GM18499 (cell line): ENCODE measurements at regions not wholly inside any gene's neighbourhood (a gene's known extent, or its start where the extent isn't known, plus 50 kb on each side); places are given as distances from the start of the nearest gene placed in this dataset.
"Not testable (repeated sequence)": the region's sequence is repeated elsewhere in the genome, so short reads cannot be mapped to it uniquely, and the experiment has no call there.

Experiments
- ATAC-seq: cut with Tn5 transposase; IDR thresholded peaks from one replicate; pipeline ENCODE4 v1.9.1; 2021; ENCODE audit warnings: moderate number of reproducible peaks; ENCODE audit not compliant: insufficient read depth, unreplicated experiment

DNA sequence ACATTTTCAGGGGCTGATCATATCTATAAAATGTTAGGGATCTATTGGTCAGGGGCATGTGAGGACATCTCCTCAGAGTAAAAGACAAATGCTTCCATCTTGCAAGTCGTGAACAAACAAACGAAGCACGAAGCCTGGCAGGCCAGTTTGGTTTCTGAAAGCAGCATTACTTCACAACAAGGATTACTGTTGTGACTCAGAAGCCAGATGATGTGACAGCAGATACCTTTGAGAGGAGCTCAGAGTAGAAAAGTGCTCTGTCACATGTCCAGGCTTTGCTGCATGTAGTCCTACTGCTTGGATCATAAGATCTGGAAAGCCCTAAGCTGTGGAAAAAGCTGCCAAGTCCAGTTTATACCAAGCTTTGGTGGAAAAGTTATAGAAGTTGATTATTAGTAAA is 1827.2 kb downstream of the ARAP2 start:
- no peak for ATAC-seq

DNA sequence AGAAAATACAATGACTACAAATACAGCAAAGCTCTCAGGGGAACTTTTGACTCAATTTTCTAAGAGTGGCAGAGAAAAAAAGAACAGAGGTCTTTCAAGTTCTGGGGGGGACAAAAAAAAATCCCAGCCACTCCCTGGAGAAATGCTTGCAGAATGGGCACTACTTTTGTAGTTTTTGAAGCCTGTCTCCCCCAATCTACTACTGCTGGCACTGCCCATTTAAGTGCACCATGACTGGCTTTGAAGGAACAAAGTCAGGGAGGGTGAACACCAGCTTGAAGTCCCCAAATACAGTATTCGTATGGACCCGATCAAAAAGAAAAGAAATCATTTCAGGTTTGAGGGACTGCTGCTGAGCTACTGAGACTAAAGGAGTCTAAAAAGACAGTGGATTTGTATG is 1824.4 kb downstream of the ARAP2 start:
- ATAC-seq: no peak

DNA sequence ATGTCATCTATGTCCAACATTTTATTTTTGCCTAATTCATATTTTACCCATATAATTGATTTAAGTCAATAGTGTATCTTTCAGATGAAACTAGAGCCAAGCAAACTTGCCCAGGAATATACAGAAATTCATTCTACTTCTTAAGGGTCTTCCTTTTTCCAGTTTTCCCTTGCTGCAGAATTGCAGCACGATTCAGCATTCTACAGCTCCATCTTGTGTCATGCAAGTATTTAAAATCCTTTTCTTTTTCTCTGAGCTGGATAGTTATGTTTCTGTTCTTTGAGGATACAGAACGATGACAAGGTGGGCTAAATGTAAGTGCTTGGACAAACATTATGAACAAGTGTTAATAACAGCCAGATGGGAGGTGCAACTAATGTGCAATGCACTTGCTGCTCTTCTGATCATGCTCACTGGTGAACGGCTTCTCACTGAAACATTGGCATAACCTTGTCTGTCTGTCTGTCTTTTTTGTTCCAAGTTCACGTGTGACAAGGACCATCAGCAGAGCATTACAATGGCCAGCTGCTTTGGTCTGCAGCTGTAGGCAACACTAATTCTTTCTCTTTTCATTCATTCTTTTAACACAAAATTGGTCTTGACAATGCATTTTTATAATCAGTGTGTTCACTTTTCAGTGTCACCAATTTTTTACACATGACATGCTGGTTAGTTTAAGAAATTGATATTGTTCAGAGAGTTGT is 1821.7 kb downstream of the ARAP2 start:
- ATAC-seq: no peak

DNA sequence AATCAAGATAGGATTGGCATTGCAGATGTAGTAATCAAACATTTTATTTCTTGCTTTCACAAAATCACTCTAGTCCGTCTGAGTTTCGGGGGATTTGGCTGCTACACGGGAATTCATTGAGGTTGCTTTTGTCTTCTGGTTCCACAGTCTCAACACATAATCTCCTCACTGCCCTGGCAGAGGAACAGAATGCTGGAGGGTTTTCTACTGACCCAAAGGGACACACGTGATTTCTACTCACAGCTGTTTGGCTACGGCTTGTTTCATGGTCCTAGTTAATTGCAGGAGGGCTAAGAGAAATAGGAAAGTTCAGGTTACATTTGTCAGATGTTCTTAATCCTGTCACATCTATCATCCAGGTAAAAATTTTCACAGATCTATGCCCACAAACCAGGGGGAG is 1811.6 kb downstream of the ARAP2 start:
- ATAC-seq: no peak

DNA sequence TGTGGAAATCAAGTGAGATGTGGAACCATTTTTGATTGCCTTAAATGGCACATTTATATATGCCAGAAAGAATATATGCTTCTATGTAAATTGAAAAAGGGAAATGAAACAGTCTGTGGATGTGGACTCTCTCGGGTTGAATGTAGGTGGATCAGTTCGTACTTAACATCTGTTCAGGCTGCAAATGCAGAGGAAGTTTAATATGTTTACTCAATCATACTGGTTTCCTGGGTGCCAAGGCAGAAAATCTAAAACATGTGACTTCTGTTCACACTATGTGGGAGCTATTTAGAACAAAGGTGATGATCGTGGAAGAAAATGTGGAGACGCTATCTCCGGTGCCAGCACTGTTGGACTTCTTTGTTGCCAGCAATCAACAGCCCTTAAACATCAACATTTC is 1809.9 kb downstream of the ARAP2 start:
- not testable (repeated sequence) for ATAC-seq

DNA sequence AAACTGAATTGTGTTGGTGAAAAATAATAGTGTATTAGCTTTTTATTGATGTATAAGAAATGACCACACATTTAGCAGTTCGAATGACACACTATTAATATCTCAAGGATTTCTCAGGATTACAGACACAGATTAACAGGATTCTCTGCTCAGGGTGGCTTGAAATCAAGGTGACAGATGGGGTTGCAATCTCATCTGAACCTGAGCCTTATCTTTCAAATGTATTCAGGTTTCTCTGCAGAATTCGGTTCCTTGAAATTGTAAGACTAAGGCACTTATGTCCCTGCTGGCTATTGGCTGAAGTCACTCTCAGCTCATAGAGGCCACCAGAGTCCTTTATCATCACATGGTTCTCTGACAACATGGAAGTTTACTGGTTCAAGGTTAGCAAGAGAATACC is 1780.1 kb downstream of the ARAP2 start:
- ATAC-seq: no peak

DNA sequence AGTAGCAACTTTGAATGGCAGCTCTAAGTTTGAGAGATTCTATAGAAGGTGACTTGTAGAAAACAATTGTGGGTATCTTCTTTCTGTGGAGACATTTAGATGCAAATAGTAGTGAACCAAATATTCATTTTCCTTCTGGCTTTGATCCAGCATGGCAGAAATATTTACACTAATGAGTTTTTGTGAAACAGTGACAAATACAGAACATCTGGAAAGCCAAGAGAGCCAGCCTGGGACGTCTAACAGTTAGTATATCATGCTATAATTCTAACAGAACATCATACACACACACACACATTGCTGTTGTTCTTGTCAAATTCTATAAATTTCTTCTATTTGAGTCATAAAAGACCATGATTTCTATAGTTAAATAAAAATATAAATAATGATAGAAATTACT is 1777.9 kb downstream of the ARAP2 start:
- no peak for ATAC-seq

DNA sequence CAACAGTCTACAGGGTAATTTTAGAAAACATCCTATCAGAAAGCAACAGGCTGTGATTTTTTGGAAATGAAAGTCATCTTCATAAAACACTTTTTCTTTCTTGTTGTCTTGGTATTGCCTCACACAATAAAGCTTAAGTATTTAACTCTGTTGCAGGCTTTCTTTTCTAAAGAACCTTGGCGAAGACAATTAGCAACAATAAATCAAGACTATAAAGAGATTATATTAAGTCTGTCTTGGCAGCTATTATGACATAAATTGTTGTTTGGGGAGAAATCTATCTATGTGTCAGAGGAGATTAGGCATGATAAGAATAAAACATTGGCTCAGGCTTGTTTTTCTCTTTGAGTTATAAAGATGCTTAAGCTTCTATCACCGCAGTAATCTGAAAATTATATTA is 1774.8 kb downstream of the ARAP2 start:
- ATAC-seq: no peak

DNA sequence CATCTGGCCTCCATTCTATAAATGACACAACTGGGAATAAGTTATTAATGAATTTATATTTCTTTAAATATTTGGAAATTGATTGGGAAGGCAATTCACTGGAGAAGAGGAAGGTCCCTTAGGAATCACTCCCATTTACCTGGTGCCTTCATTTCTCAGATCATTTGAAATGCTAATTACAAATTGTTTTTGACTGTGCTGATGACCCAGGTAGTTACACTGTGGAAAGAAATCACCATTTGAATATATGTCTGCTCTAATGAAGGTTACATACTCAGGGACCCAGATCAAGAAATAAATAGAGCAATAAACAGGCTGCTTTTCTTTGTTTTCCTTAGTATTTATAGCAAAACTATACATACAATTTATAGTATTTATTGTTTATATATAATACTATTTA is 1759.1 kb downstream of the ARAP2 start:
- ATAC-seq: no peak

DNA sequence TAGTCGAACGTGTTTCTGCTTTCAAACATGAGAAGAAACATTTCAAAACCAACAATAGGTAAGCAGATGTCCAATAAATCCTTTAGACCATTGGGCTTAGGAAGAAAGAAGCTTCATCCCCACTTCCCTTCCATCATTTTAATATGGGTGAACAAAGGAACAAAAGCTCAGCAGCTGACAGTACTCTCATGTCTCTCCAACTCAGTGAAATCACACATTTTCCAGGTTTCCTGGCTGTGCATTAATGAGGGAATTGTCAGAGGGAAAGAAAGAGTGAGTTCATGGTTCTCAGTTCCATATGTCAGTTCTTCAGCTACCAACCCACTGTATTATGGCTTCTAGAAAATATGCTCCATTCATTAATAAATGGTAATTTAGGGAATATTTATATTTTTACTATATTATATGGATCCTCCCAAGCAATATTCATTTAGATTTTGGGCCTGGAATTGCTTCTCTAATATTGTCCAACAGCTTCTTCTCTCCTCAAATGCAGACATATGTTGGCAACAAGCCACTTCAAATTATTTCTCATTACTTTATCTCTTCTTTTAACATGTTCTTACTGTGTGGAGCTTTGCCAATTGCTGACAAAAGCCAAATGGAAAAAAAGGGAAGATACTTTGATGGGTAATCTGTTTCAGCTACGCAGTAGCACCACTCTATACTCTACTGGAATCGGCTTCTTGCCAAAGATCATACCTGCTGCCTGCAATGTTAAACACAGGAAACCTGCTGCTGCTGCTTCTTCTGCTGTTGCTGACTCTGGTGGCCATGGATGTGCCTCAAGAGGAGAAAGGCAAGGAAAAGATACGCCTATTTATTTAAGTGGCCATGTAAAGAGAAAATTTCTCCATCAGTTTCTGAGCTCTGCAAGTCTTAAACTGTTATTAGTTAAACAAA is 1757.6 kb downstream of the ARAP2 start:
- ATAC-seq: no peak

DNA sequence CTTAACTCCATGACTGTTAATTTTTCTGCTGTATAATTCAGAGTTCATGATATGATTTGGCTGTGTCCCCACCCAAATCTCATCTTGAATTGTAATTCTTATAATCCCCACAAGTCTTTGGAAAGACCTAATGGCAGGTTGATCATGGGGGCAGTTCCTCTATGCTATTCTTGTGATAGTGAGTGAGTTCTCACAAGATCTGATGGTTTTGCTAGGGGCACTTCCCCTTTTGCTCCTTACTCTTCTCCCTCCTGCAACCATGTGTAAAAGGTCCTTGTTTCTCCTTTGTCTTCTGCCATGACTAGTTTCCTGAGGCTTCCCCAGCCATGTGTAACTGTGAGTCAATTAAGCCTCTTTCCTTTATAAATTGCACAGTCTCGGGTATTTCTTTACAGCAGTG is 1751.9 kb downstream of the ARAP2 start:
- no peak for ATAC-seq

DNA sequence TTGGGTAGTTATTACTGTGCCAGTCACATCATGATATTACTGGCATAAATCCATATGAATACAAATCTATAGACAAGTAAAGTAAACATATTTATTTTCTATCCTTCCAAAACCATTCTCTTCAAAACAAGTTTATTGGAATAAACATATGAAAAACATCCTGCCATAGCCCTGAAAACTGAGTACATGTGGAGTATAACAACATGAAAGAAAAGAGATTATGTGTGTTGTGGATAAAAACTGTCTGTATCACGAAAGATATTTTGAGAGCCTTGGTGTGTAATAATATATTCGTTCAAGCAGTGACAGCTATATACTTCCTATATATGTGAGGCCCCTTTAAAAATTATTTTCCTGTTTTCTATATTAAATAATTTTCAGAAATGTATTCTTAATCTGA is 1742.2 kb downstream of the ARAP2 start:
- no peak for ATAC-seq

DNA sequence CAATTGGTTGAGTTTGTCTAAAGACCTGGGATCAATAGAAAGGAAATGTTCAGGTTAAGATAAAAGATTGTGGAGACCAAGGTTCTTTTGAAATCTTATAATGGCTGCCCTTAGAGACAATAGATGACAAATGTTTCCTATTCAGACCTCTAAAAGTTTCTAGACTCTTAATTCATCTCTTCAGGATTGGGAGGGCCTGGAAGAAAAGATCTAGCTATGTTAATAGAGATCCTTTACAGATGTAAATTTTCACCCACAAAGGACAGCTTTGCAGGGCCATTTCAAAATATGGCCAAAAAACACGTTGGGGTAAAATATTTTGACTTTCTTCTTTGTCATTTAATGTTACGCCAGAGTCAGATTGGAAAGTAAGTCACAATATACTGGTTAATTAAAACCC is 1739.6 kb downstream of the ARAP2 start:
- not testable (repeated sequence) for ATAC-seq

DNA sequence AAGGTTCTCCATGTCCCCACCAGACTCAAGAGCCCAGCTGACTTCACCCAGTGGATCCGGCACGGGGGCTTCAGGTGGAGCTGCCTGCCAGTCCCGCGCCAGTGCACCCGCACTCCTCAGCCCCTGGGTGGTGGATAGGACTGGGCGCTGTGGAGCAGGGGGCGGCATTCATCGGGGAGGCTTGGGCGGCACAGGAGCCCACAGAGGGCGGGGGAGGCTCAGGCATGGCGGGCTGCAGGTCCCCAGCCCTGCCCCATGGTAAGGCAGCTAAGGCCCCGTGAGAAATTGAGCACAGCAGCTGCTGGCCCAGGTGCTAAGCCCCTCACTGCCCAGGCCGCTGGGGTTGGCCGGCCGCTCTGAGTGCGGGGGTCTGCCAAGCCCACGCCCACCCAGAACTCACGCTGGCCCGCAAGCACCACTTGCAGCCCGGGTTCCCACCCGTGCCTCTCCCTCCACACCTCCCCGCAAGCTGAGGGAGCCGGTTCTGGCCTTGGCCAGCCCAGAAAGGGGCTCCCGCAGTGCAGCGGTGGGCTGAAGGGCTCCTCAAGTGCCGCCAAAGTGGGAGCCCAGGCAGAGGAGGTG is 1737.7 kb downstream of the ARAP2 start:
- not testable (repeated sequence) for ATAC-seq

DNA sequence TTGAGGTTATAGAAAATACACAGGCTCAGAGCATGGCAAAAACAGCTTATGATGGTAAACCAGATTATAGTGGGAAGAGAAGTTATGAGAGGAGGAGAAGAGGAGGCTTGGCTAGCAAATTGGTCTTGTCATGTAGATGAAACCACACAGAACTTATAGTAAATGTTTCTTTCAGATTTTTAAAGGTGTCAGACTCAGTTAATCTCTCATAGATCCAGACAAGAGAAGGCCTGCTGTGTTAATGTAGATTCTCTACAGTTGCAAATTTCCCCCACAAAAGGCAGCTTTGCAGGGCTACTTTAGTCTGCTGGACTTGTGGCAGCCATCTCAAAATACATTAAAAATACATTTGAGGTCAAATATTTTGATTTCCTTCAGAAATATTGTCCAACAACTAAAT is 1731.7 kb downstream of the ARAP2 start:
- ATAC-seq: no peak

DNA sequence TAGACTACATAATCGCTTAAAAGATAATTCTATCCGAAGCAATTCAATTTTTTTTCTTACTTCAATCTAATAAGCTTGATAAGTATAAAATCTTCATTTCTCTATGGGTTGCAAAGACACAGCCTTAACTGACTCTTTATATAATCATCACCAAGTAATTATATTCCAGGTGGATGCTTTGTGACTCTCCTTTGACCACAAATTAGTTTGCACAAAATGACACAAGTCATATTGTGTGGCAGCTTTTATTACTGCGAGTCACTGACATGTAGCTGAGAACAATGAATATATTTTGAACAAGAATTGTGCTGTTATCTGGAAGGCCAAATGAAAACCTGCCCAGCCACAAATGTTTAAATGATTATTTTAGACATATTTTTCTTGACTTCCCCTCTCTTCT is 1727.8 kb downstream of the ARAP2 start:
- ATAC-seq: no peak

DNA sequence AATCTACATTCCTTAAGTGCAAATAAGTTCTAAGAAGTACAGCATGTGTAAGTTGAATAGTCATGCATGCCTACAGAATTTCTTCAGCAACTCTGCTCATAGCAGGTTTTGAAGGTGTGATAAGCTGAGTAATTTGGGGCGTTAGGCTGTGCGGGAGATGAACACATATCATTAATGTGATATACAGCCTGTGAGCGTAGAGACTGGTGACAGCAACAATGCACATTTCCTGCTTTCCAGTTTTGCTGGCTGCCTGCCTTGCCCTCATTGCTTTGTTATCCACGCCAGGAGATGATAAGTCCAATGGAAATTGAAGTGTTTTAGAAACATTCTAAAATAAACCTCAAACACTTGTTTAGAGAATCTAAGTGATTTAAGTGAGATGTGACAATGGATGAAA is 1709.4 kb downstream of the ARAP2 start:
- ATAC-seq: no peak

DNA sequence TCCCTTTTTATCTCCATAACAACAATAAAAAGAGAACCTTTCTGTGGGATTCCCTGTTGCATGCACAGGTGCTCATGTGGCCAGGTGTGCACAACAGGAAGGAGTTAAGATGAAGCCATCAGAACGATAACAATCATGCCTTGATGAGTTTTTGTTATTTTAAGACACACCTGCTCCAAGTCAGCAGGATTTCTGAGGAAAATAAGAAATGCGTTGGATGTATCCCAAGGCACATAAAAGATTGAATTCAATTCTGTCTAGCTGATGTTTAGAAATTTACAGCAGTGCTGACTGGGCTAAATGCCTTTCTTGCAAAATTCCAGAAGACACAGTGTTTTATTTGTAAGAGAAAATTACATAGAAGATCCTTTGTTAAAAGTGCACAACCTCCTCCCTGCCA is 1678.2 kb downstream of the ARAP2 start:
- no peak for ATAC-seq

DNA sequence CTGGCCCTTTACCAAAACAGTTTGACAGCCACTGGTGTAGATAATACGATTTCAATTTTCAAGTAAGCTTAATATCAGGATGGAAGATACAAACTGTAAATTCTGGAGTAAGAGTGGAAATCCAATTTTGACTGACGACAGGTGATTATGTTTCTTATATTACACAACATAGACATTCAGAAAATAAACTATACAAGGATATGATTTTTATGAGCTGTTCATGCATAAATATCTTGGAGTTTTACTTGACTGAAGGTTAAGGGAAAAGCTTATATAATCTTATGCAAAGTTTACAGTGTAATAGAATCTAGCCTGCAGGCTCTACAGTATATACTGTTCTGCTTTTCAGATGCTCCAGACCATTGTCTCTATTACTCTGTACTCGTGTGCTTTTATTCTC is 1672.3 kb downstream of the ARAP2 start:
- ATAC-seq: no peak

DNA sequence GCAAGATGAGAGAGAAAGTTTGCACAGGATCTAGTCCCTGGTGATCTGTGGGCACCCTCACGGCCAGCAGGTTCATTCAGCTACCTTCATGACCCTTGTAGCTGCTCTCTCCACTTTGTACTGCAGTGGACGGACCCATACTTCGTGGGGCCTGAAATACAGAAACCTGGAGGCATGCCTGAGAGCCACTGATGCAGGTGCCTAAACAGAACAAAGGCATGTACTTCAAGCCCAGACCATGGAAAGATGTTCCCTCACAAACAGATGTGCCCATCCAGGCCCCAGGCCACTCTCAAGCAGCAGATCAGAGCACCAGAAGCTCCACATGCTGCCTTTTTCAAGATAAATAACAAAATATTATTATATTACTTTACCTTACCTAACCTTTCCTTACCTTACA is 1629.0 kb downstream of the ARAP2 start:
- no peak for ATAC-seq

DNA sequence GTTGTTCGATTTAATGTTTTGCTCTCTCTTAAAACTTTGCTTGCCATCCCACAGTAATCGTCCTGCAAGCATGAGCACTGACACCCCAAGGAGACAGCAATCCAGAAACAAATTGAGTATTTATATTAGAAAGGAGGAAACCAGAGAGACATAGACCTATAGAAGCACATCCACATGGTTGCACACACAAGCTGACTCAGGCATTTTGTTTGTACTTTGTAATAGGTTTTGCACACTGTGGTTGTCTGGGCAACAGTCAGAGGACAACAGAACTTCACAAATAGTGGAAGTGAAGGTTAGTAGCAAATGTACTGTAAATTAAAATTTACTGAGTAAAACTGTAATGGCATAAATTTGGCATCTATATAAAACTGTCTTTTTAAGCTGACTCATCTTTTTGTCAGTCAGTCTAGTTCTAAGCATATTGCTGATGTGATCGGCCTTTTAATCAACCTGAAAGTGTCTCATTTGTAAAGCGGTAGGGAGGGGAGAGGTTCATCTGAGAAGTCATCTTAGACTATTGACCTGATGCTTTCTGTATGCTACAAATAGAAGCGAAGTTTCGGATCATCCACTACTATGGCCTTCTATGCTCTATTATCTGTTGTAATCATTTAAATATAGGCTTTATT is 1624.7 kb downstream of the ARAP2 start:
- no peak for ATAC-seq
